GM12874 (cell line): ENCODE measurements at regions not wholly inside any gene's neighbourhood (a gene's known extent, or its start where the extent isn't known, plus 50 kb on each side); places are given as distances from the start of the nearest gene placed in this dataset.

Experiments used
- TF ChIP-seq, protein P1 (sequence below): IDR thresholded peaks from 2 replicates; pipeline ENCODE4 v1.5.1; 2011; ENCODE audit warnings: low read depth, mild to moderate bottlenecking, control low read depth, low read length, moderate library complexity; ENCODE audit not compliant: insufficient read depth

DNA sequence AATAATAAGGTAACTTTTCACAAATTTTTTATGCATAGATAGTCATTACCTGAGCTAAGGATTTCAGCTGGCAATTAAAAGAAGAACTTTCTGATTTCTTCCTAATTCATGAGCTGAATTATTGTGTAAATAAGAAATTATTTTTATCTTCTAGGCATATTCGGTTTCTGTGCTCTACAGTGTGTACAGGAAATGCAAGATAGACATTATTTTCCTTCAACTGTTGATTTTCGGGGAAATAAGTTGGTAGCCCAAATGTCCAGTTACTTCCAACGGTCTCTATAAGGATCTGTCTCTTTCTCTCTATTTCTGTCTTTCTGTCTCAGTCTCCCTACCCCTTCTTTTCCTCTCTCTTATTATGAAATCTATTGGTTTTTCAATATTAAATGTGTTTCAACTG is 137.3 kb upstream of the CLNK start:
- TF ChIP-seq, protein P1, sequence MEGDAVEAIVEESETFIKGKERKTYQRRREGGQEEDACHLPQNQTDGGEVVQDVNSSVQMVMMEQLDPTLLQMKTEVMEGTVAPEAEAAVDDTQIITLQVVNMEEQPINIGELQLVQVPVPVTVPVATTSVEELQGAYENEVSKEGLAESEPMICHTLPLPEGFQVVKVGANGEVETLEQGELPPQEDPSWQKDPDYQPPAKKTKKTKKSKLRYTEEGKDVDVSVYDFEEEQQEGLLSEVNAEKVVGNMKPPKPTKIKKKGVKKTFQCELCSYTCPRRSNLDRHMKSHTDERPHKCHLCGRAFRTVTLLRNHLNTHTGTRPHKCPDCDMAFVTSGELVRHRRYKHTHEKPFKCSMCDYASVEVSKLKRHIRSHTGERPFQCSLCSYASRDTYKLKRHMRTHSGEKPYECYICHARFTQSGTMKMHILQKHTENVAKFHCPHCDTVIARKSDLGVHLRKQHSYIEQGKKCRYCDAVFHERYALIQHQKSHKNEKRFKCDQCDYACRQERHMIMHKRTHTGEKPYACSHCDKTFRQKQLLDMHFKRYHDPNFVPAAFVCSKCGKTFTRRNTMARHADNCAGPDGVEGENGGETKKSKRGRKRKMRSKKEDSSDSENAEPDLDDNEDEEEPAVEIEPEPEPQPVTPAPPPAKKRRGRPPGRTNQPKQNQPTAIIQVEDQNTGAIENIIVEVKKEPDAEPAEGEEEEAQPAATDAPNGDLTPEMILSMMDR, result no peak

DNA sequence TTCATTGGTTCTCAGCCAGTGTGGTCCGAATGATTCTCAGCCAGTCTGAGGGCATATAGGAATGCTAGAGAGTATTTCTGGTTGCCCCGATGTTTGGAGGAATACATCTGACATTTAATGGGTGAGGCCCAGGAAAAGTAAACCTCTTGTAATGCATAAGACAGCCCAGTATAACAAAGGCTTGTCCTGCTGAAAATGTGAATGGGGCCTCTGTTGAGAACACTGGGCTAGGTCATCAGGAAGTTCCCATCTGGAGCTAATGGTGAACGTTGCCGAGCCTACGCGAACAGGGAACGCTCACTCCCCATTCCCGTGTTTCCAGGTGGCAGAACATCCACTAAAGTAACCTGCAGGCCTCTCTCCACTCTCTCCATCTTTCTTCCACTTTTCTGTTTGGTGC is 132.0 kb upstream of the CLNK start:
- TF ChIP-seq, protein P1, result no peak

DNA sequence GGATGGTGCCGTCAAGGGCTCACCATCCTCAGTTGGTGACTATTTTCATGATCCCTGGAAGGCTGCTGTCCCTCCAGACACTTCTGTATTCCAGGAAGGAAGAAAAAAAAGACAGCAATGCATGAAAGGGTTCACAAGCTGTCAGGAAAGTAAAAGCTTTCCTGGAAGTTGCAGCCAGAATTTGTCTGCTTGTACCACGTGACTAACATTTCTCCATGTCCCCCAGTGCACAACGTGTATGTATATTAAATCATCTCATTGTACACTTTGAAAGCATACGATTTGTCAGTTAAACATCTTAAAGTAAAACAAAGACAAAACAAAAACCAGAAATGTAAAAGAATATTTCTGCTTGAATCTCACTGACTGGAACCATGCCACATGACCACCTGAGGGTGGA is 127.4 kb upstream of the CLNK start:
- TF ChIP-seq, protein P1, result no peak

DNA sequence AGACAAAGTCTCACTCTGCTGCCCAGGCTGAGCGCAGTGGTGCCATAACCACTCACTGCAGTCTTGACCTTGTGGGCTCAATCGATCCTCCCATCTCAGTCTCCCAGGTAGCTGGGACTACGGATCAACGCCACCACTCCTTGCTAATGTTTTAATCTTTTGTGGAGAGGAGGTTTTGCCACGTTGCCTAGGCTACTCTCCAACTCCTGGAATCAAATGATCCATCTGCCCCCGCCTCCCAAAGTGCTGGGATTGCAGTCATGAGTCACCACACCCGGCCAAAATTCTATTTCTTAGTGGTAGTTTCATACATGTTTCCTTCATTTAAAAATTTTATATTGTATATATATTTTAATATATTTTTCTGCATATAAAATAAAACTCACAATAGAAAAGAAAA is 125.8 kb upstream of the CLNK start:
- TF ChIP-seq, protein P1, result no peak

DNA sequence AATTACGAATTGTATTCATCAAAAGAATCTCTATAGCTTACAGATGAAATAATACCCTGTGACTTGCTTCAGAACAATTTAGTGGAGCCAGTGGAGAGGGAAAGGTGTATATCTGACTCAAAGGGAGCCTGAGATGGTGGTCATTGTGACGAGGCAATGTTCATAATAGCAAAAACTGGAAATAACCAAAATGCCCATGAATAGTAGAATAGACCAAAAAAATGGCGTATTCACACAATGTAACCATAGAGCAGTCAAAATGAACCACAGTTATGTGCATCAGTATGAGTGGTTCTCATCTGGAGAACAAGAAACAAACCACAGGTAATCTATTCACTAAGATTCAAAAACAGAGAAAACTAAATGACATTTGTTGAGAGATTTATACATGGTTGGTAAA is 125.3 kb upstream of the CLNK start:
- TF ChIP-seq, protein P1, result no peak

DNA sequence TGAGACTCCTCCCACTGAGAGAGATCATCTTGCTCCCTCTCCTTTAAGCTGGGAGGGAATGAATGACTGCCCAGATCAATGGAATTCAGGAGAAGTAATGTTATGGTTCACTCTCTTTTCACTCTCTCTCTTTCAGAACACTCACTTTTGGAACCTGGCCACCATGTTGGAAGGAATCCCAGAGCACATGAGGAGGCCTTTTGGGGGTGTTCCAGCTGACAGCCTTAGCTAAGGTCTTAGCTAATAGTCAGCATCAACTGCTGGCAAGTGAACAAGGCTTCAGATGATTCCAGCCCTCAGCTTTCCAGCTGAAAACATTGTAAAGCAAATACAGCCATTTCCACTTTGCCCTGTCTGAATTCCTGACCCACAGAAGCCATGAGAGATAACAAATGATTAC is 124.0 kb upstream of the CLNK start:
- TF ChIP-seq, protein P1, result no peak

DNA sequence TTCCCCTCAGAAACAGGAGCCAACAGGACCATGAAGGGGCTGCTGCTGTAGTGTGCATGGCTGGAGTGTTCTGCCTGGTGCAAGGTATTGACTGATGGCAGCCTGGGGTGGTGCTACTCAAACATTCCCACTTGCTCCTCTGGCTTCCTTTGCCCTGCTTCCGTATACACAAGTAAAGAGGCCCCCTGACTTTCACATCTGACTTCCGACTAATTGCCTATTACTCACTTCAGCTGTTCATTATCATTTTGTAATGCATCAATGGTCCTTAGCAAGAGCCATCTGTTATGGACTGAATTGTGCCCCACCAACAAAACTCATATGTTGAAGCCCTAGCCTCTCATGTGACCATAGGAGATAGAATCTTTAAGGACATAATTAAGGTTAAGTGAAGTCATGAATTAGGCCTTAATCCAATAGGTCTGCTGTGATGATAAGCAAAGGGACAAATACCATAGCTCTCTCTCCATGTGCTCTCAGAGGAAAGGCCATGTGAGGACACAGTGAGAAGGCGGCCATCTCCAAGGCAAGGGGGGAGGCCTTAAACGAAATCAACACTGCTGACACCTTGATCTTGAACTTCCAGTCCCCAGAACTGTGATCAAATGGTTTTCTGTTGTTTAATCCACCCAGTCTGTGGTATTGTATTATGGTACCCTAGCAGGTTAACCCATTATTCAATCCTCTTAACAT is 122.5 kb upstream of the CLNK start:
- TF ChIP-seq, protein P1, result no peak
